GM19240 (cell line): ENCODE measurements at regions not wholly inside any gene's neighbourhood (a gene's known extent, or its start where the extent isn't known, plus 50 kb on each side); places are given as distances from the start of the nearest gene placed in this dataset.
"Not testable (repeated sequence)": the region's sequence is repeated elsewhere in the genome, so short reads cannot be mapped to it uniquely, and the experiment has no call there.

Experiments used
- DNase-seq: peaks from one replicate; pipeline ENCODE4 v3.0.0; 2011; ENCODE audit warnings: low spot score; ENCODE audit not compliant: insufficient read length

GRCh38 chr22:19599626-19600243 is 75.5 kb upstream of the CLDN5 start:
- no peak for DNase-seq

DNA sequence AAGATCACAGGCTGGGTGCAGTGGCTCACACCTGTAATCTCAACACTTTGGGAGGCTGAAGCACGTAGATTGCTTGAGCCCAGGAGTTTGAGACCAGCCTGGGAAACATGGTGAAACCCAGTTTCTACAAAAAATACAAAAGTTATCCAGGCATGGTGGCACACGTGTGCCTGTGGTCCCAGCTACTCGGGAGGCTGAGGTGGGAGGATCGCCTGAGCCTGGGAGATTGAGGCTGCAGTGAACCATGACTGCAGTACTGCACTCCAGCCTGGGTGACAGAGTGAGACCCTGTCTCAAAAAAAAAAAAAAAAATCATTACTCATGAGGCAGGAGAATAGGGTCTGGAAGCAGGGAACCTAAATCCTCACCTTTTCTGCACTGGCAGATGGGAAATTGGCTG is 79.1 kb upstream of the CLDN5 start:
- not testable (repeated sequence) for DNase-seq

DNA sequence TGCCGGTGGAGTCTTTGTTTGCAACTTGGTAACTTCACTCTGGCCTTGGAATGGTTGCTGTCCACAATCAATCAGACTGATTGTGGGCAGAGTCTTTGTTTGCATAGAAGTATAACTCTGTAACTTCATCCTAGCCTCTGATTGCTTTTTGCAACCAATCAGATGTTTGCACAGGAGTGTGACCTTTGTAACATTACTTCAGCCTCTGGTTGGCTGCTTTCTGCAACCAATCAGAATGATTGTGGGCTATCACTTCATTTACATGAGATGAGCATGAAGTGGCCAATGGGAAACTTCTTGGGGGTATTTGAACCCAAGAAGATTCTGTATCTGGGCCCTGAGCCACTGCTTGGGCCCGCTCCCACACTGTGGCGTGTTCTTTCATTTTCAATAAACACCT is 79.6 kb upstream of the CLDN5 start:
- DNase-seq, result no peak

- DNase-seq, result no peak
These were observed 80.6 kb upstream of the CLDN5 start for GRCh38 chr22:19604711-19605268.

DNA sequence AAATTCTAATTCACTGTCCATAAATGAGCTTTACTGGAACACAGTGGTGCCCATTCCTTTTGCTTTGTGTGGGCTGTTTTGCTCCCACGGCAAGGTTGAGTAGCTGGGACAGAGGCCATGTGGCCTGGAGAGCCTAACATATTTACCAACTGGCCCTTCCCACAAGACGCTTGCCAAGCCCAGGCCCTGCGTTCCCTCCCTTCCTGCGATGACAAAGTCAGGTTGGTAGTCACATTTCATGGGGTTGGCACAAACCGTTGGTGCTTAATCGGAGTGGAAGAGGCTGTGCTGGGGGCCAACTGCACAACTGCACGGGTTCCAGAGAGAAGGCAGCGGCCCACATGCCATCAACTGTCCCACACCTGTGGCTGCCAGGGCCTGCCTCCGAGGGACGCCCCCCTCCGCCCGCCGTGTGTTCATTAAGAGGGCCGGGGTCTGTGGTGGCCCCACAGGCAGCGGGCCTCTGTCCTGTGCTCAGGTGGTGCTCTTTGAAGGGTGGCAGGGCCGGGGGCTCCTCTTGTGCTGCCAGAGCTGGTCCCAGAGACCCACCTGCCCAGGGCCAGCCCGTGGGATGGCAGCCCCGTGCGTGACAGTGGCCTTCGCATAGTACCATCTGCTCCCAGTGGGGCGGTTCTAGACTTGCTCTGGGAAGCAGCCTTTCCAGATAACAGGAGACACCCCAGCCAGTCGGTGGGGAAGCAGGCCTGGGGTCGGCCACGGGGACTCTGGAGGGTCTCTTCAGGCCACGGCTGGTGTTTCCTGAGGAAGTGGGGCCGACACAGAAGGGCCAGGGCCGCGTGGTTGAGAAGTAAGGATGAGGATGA is 81.5 kb upstream of the CLDN5 start:
- no peak for DNase-seq

DNA sequence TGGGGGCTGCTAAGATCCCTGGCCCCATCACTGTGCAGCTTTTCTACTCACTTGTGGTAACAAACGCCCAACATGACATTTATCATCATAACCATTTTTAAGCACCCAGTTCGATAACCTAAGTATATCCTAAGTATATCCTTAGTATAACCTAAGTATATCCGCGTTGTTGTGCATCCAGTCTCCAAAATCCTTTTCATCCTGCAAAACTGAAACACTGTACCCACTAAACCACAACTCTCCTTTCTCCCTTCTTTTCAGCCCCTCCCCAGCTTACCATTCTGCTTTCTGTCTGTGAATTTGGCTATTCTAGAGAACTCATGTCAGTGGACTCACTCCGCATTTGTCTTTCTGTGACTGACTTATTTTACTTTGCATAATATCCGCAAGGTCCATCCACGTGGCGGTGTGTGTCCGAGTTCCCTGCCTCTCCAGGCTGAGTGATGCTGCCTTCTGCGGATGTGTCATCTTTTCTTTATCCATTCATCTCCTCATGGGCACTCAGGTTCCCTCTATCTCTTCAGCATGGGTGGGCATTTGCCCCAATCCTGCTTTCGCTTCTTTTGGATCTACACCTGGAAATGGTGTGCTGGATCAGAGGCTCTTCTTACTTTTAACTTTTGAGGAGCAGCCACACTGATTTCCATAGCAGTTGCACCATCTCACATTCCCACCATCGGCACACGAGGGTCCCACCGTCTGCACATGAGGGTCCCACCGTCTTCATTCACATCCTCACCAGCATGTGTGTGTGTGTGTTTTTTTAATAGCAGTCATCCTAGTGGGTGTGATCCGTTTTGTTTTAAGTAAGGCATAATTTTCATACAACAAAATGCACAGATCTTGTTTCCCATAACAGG is 82.4 kb upstream of the CLDN5 start:
- DNase-seq, result no peak

GRCh38 chr22:19607192-19608002 is 83.2 kb upstream of the CLDN5 start:
- no peak for DNase-seq

GRCh38 chr22:19608003-19608690 is 83.9 kb upstream of the CLDN5 start:
- DNase-seq, result no peak

- DNase-seq, result not testable (repeated sequence)
These were observed 85.5 kb upstream of the CLDN5 start for GRCh38 chr22:19609753-19610152.

DNA sequence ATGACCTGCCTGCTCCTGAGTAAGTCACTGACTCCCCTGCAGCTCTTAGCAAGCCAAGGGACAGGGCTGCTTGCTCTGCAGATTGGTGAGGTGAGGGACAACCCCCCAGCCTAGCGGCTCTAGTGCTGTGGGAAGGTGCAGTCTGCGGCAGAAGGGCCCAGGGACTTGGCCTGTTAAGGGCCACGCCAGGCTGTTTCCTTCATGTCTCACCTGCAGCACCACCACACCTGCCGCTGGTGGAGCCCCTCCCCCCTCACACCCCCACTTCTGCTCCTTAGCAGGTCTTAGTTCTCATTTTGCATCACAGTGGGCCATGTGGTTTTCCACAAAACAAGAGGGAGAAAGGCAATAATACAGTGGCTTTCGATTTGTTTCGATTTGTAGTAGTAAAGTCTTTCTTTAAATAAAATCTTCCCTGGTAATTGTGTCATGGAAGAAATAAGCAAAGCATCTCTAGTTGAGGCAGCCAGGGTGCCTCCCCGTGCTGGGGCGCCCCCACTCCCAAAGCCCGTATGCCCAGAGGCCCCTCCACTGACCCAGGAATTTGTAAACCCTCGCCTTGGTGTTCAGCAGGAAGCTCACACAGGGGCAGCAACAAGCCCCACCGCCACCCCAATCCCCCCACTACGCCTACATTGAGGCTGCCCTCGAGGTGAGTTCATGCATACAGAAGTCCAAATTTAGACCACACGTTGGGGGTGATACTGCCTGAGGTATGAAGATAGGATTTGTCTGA is 86.5 kb upstream of the CLDN5 start:
- no peak for DNase-seq

DNA sequence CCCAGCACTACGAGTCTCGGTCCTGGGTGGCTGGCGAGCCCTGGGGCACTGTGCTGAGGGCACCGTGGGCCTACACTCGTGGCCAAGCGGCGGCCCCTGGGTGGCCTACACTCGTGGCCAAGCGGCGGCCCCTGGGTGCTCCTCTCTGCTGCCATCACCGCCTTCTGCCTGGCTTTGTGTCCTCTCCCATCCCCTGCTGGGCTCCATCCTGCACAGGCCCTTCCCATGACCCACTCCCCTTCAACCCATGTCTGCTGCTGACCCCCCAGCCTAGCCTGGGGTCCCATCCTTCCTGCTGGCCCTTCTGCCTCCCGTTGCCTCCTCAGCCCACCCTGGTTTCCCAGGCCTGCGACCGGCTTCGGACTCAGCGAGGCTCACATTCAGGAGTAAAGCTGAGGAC is 87.4 kb upstream of the CLDN5 start:
- no peak for DNase-seq

DNA sequence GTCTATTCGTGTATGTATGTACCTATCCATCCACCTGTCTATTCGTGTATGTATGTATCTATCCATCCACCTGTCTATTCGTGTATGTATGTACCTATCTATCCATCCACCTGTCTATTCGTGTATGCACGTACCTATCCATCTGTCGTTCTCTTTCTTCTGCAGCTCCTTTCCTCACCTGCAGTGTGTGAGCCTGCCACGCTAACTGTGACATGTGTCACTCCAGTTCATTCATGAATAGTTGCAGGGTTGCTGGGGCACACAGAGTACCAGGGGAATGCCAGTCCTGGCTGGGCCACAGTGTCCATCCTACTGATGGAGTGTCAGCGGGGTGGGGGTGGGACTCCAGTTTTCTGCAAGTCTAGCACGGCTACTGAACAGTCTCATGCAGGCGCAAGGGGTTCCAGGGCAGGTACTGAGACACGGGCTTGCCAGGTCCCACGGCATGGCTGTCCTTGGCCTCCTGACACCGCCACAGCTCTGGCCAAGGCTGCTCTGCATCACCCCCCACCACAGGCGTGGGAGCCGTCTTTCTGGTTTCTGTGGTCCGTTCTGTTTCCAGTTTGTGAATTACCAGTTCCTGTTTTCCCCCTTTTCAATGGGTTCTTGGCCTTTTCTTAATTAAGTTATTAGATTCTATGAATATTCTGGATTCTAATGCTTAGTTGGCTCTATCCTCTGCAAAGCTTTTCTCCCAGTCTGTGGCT is 88.8 kb upstream of the CLDN5 start:
- DNase-seq, result no peak

- no peak for DNase-seq
These were observed 90.3 kb upstream of the CLDN5 start for GRCh38 chr22:19614536-19614863.

DNA sequence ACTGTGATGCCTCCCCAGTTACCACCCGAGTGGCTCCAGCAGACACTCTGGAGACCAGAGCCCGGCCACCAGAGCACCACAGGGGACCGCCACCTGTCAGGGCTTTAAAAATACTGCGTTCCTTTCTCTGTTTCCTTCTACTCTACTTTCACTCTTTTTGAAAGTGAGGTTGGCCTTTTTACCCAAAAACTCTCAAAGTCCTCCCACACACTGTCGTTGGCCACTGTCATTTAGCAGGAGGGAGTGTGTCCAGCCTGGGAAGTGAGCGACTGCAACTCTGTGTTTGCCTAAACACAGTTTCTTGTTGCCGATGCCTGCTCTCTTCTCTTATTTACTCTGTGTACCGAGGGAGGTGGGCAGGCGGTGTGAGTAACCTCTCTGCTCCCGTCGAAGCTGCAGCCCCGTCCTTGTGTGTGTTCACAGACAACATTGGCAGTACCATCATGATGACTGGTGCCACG is 90.8 kb upstream of the CLDN5 start:
- DNase-seq, result no peak

DNA sequence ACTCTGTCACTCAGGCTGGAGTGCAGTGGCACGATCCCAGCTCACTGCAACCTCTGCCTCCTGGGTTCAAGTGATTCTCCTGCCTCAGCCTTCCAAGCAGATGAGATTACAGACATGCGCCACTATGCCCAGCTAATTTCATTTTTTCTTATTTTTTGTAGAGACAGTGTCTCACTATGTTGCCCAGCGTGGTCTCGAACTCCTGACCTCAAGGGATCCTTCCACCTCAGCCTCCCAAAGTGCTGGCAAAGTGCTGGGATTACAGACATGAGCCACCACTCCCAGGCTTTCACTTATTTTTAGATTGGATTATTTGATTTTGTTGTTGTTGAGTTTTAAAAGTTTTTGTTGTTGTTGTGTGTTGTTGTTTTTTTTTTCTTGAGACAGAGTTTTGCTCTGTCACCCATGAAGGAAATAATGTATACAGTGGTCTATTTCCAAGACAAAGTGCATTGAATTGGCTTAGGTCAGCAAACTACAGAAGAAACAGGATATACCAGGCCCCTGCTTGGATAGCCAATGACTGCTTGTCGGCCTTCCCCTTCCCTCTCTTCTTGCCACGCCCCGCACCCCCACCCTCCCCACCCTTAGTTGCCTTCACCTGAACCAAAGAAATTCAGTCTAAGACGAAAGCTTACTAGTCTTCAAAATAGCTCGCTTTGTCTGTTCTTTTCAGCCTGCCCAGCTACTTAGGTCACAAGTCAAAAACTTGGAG is 91.8 kb upstream of the CLDN5 start:
- no peak for DNase-seq

- peak; percentile 52 for DNase-seq
These were observed 94.9 kb upstream of the SEPTIN5 start for GRCh38 chr22:19619144-19620009.

GRCh38 chr22:19620742-19621371 is 93.4 kb upstream of the SEPTIN5 start:
- no peak for DNase-seq
